ENCODE measurements at regions not wholly inside any gene's neighbourhood (a gene's known extent, or its start where the extent isn't known, plus 50 kb on each side); places are given as distances from the start of the nearest gene placed in this dataset.
"Not testable (repeated sequence)": the region's sequence is repeated elsewhere in the genome, so short reads cannot be mapped to it uniquely, and the experiment has no call there.

- DNase-seq, result no peak
- ATAC-seq, result no peak
- intact Hi-C loops (cut with micrococcal nuclease), result no loop called here
Measured at GRCh38 chr17:49898366-49899190, 50.7 kb upstream of the TAC4 start.

GRCh38 chr17:49899191-49899485 is 51.3 kb upstream of the TAC4 start:
- no peak for ATAC-seq
- intact Hi-C loops (cut with micrococcal nuclease), result no loop called here
- DNase-seq, result no peak

DNA sequence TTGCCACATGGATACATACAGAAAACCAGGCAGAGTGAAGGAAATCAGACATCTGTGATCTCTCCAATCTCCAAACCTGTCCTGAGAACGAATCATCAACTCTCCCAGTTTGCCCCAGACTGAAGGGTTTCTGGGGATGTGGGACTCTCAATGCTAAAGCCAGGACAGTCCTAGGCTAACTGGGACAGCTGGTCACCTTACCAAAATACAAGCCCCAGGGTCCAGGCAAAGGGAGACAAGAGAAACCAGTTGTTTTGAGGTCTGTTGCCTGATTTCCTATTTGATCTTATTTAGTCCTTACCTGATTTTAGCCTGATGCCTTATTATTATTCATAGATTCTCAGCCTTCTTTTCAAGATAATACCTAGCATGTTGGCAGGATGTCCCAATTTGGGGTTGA is 51.7 kb upstream of the TAC4 start:
- ATAC-seq, result no peak
- no peak for DNase-seq
- intact Hi-C loops (cut with micrococcal nuclease), result no loop called here

- intact Hi-C loops (cut with micrococcal nuclease); DNase-seq: not testable (repeated sequence)
Measured at GRCh38 chr17:49900801-49901200, 52.9 kb upstream of the TAC4 start.

DNA sequence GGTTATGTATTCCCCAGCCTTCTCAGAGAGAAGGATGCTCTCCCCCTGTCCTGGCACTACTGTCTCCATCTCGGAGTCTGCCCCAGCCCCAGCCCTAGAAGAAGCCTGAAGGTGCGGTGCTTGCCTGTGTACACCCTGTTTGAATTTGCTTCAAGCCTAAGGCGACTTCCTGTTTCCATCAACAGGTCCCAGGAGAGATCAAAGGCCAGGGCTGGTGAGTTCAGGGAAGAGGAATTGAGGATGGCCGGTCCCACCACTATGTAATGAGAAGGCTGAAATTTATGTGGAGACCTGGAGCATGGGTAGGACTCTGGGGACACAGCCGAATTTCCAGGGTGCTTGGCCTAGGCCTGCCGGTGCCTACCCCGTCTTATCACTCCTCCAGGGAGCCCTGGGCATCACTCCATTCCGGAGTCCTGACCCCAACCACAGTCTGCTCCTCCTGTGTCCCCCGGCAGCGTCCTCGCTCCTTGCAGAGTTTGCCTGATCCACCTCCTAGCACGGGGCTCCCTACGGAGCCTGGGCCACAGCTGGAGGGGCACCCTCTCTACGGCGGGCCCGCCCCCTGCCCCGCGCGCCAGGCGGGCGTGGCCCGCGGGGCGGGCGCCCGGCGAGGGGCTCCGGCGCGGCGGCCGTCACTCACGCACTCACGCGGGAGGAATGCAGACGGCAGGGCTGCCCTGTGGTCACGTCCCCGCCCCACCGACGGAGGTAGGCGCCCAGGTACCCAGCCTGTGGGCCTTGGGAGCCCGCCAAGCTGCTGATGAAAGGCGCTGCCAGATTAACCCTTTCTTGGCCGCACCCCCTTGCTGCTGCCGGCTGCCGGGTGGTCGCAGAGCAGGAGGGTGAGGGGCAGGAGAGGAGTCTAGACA is 53.8 kb upstream of the TAC4 start:
- ATAC-seq (no peak), DNase-seq (no peak)
- intact Hi-C loops (cut with micrococcal nuclease), result no loop called here

More at GRCh38 chr17:49900801-49901200, 52.9 kb upstream of the TAC4 start:
- not testable (repeated sequence) for ATAC-seq

DNA sequence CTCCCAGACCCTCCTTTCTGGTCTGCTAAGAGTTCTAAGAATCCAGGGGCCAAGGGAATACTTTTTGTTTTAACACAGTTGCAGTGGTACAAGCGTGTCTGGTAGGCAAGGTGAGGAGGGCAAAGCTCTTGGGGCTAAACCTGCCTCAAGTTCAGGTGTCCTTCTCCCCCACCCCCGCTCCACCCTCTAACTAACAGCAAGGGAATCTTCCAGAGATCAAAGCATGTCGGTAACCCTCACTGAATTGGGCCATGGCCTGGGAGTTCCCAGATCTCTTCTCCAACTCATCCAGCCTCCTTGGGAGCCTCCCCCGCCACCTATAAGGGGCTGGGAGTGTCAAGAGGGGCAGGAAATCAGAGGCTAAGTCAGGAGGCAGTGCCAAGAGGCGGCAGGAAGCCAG is 55.7 kb upstream of the TAC4 start:
- DNase-seq, result no peak

GRCh38 chr17:49904893-49905292 is 57.0 kb upstream of the TAC4 start:
- intact Hi-C loops (cut with micrococcal nuclease), result no loop called here
- ATAC-seq (no peak), DNase-seq (no peak)

More for the DNA sequence above, 55.7 kb upstream of the TAC4 start:
- ATAC-seq, result no peak
- intact Hi-C loops (cut with micrococcal nuclease), result no loop called here

GRCh38 chr17:49906531-49907136 is 58.8 kb upstream of the TAC4 start:
- DNase-seq, result no peak
- intact Hi-C loops (cut with micrococcal nuclease), result no loop called here
- no peak for ATAC-seq

GRCh38 chr17:49907279-49907678 is 59.4 kb upstream of the TAC4 start:
- ATAC-seq (no peak), DNase-seq (no peak)
- intact Hi-C loops (cut with micrococcal nuclease), result no loop called here

- no peak for DNase-seq
- no peak for ATAC-seq
- intact Hi-C loops (cut with micrococcal nuclease), result no loop called here
Measured at GRCh38 chr17:49908782-49909714, 59.9 kb upstream of the DLX4 start.

DNA sequence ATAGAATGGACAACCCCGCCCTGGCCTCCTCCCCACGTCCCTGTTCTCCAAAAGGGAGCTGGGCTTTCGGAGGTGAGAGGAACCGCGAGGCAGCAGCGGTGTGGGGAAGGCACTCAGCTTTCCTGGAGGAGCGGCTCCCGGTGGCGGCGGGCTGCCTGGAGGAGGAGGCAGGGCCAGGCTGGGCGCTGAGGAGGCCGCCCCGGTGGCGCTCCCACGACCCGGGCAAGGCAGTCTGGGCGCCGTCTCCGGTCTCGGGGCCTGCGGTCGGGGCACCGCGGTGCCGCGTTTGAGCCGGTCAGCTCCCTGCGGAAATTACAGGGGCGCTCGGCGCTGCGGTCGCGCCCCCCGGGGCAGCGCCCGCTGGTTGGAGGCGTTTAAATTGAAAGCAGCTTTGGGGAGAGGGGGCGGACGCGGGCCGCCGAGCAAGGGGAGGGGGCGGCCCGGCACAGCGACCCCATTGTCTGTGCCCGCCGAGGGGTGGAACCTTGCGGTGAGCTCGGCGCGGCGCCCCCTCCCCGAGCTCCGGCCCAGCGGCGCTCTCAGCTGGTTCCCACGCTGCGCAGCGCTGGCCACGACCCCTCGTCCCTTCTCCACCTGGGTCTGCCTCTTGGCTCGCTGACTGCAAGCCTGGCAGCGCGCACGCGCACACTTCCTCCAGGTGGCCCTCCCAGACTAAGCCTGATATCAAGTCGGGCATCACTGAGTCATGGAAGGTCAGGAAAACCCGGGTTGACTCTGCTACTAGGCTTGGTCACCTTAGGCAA is 58.7 kb upstream of the DLX4 start:
- ATAC-seq, result no peak
- intact Hi-C loops (cut with micrococcal nuclease), result no loop called here
- no peak for DNase-seq

DNA sequence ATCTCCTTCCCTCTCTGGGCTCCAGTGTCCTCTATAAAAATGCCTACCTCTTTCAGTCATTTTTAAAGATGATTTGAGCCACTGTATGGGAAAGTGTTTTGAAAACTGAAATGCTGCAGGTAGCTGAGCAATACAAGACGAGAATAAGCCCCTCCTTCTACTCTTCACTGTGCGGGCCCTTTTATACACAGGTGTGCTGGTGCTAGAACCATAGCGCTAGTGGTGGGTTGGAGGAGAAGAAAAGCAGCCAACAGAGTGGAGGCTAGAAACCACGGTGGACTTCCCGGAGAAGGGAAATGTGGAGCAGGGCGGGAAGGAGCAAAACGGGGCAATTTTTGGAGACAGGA is 58.2 kb upstream of the DLX4 start:
- intact Hi-C loops (cut with micrococcal nuclease), result no loop called here
- no peak for DNase-seq
- ATAC-seq, result no peak

- intact Hi-C loops (cut with micrococcal nuclease), result no loop called here
- no peak for ATAC-seq
- no peak for DNase-seq
Measured at GRCh38 chr17:49911719-49912118, 57.3 kb upstream of the DLX4 start.

DNA sequence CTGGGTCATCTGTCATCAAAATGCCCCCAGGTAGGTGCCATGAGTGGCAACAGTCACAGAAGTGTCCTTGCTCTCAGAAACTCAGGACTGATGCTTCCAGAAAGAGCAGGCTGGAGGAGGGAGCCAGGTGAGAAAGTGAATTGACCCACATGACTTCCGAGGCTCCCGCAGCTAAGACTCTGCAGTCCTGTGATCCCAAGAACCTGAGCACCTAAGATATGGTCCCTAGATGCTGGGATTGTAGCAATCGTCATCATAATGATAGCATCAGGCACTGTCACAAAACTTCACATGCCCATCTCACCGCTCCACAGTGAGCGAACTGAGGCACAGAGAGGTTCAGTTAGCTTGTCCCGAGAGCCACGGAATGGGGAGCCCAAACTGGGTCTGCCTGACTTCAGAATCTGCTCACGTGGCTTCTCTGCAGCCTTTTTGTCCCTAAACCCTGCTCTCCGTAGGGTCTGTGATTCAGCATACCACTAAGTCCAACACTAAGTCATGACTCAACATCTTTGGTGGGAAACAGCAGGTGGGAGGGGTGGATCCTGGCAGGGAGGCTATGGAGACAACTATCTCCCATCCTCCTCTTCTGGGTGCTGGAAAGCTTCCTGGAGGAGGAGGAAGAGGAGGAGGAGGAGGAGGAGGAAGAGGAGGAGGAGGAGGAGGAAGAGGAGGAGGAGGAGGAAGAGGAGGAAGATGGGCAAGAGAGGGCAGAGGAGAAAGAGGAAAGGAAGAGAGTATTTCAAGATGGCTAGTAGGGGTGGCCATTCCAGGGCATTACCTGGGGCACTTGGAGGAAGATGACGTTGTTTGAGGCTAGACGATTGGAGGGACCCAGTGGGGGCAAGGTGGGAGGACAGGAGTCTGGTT is 55.5 kb upstream of the DLX4 start:
- intact Hi-C loops (cut with micrococcal nuclease), result no loop called here
- DNase-seq, result no peak
- no peak for ATAC-seq

DNA sequence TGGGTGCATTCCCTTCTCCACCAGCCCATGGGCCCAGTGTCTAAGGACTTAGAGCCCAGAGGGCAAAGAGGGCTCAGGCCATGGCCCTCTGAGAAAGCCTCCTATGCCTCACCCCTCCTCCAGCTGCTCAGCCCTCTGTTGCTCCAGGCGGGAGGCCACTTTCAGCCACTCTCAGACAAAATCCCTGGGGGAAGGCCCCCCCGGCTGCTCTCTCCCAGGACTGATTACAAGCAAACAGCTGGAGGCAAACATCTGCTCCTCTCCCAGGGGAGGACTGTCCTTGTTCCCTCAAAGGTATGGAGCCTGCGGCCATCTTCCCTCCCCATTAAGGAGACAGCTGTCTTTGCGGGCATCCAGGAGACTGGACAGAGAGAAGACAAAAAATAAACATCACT is 54.9 kb upstream of the DLX4 start:
- ATAC-seq (peak; percentile 24), DNase-seq (no peak)
- intact Hi-C loops (cut with micrococcal nuclease), result no loop called here

DNA sequence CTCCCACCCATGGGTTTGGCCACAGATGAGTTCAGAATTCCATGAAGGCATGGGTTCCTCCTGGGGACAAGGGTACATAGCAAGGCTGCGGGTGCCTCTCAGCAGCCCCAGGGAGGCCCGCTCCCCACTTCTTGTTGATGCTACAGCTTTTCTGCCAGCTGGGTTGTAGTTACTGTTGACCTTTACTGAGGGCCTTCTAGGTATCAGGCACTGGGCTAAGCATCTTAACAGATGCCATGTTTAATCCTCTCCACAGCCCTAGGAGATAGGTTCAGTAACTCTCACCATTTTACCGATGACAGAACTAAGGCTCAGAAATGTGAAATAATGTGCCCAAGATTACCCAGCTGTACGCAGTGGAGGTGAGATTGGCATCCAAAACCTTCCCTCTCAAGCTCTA is 54.3 kb upstream of the DLX4 start:
- ATAC-seq (no peak), DNase-seq (no peak)
- intact Hi-C loops (cut with micrococcal nuclease), result no loop called here

DNA sequence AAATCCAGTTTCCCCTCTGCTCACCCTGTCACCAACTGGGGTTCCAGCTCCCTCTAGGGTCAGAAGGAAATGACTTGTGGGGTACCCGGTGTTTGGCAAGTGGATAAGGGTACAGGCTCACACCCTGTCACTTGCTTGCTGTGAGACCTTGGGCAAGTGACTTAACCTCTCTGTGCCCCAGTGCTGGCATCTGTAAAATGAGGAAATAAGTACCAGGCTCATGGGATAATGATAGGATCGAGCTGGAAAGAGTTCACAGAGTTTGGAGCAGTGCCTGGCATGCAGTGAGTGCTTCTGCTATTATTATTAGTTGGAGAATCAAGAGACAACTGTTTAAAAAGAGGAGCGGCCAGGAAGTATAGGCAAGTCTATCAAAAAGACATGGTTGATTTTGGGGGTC is 53.7 kb upstream of the DLX4 start:
- DNase-seq, result no peak
- intact Hi-C loops (cut with micrococcal nuclease), result no loop called here
- ATAC-seq, result no peak

GRCh38 chr17:49915670-49916069 is 53.3 kb upstream of the DLX4 start:
- ATAC-seq (no peak), DNase-seq (no peak)
- intact Hi-C loops (cut with micrococcal nuclease), result no loop called here
